Activated CD4-positive, CD25-positive, alpha-beta regulatory T cell treated with anti-CD3 and anti-CD28 coated beads, Interleukin-2, amount 50 U/mL, for 72 hours (primary cell): ENCODE measurements at regions not wholly inside any gene's neighbourhood (a gene's known extent, or its start where the extent isn't known, plus 50 kb on each side); places are given as distances from the start of the nearest gene placed in this dataset.

ENCODE experiments used
- DNase-seq: peaks from one replicate; pipeline ENCODE4 v3.0.0; 2021

GRCh38 chr20:6831461-6831860 lies 64.0 kb downstream of the BMP2 start:
- no peak for DNase-seq

DNA sequence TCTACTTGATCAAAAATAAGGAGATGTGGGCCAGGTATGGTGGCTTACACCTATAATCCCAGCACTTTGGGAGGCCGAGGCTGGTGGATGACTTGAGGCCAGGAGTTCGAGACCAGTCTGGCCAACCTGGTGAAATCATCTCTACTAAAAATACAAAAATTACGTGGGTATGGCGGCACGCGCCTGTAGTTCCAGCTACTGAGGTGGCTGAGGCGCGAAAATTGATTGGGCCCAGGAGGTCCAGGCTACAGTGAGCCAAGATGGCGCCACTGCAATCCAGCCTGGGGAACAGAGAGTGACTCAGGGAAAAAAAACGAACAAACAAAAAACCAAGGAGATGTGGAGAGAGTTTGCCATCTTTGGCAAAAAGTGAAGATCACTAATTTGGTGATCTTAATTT lies 65.3 kb downstream of the BMP2 start:
- no peak for DNase-seq

DNA sequence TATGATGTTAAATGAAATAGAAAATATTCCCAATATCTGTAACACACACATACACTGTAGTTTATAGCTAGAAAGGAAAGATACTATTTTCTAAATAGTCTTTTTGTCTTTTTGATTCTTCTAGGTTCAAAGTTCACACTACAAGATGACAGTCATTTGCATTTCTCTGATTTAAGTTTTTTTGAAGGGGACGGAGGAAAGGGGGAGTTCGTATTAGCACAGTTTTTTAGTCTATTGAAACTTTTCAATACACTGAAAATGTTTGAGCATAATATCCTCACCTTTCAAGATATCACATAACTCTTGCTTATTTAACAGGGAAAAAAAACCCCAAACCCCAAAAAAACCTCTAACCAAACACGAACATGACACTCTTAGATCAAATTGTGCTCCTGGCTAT lies 68.1 kb downstream of the BMP2 start:
- no peak for DNase-seq

DNA sequence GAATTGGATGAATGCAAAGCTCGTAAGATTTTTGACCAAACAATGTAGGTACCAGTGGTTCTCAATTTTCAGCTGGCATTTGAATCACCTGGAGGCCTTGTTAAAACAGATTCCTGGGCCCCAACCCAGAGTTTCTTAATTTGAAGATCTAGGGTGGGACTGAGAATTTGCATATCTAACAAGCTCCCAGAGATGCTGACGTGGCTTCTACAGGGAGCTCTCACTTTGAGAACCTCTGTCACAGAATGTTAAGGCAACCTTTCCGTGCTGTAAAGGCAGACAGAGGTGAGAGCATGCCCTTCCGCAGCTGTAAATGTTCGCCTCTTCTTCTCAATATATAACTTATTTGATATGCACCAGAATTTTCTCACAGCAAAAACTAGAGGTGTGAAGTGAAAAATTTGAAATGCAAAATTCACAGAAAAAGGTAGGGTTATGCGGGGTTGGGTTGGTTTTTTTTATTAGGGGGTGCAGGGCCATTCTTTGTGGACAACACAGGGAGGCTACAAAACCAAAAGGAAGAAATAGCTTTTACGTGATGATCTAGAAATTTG lies 69.4 kb downstream of the BMP2 start:
- no peak for DNase-seq

DNA sequence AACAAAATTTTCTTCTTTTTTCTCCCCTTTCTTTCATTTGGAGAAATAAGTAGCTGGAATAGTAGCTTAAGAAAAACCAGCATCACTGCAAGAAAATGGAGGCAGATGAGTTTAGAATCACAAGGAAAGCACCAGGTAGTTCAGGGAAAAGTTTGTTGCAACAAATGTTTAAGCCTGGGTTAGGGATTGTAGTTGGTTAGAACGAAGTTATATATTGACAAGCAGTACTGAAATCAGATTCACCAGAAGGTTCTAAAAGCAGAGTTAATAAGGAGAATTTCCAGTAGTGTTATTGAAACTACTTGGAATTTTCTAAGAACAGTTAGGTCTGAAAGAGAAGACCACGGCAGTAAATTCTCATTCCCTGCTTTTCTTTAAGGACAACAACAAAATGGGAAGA lies 70.2 kb downstream of the BMP2 start:
- DNase-seq, result no peak

DNA sequence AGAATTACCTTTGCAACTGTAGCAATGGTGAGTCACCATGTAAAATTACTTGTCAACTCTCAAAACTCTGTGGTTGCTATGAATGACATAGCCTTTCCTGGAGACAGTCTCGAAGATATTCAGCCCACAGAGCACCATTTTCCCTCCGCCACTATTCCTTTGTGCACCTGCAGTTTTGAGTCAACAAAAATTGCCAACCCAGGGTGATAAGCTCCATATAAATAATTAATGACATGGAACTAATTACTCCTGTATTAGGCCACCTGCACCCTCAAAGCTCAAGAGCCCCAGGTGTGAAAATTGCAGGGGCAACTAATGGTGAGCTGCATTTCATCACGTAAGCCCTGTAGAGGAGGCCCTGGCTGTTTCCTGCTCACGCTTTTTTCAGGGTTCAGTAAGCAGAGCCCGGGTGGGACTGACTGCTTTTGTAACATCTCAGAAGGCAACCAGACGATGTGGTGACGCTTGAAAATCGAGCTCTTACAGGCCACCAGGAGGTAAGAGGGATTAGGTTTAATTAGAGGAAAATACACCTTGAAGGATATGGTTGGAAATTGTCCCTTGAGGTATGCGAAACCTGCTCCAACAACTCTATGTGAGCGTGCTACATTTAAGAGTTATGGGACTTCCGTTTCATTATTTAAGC lies 70.8 kb downstream of the BMP2 start:
- no peak for DNase-seq

GRCh38 chr20:6841128-6841527 lies 73.6 kb downstream of the BMP2 start:
- DNase-seq, result no peak

GRCh38 chr20:6845141-6845540 lies 77.7 kb downstream of the BMP2 start:
- DNase-seq, result no peak

GRCh38 chr20:6848041-6848440 lies 80.6 kb downstream of the BMP2 start:
- DNase-seq, result no peak

GRCh38 chr20:6848992-6849391 lies 81.5 kb downstream of the BMP2 start:
- no peak for DNase-seq

DNA sequence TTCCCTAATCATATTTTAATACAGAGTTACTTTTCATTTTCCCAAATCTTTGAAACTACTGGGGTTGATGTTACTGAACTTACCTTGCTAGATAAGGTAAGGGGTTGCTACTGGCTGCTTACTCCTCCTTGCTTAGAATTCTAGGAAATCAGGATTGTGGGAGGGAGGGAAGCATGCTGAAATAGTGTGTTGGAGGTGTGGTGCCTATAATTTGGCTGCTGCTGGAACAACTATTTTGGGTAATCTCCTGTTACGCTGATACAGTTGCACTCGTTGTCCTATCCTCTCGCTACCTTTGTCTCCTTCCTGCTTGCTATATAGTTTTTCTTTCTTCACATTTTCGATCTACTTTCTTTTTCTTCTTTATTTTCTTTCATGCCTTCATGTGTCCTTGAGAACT lies 83.7 kb downstream of the BMP2 start:
- no peak for DNase-seq

DNA sequence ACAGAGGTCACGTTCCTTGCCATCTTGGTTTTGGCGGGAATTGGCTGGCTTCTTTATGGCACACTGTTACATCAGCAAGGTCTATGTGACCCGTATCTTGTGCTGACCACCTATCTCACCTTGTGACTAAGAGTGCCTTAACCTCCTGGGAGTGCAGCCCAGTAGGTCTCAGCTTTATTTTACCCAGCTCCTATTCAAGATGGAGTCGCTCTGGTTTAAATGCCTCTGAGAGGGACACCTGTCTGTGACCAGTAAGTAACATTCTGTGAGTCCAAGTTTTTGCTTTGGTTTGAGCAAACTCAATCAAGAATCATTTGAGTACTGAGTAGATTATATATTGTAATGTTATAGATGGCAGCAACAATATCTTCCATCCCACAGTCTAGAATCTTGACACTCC lies 85.0 kb downstream of the BMP2 start:
- no peak for DNase-seq

DNA sequence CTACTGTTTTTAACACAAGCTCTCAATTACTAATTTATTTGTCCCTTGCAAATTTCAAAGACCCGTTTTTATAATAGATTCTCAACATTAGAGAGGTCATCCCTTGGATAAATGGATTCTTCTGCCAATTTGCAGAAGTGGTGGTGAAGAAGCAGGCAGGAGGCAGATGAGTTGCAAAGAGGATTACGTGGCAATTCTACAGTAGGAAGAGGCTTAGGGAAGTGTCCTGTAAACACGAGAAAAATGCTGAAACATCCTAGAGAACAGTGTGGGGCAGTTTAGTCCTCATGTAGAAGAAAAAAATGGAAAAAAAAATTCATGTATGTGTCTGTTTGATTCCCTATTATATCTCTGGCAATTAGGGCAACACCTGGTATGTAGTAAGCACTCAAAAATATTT lies 87.6 kb downstream of the BMP2 start:
- no peak for DNase-seq

DNA sequence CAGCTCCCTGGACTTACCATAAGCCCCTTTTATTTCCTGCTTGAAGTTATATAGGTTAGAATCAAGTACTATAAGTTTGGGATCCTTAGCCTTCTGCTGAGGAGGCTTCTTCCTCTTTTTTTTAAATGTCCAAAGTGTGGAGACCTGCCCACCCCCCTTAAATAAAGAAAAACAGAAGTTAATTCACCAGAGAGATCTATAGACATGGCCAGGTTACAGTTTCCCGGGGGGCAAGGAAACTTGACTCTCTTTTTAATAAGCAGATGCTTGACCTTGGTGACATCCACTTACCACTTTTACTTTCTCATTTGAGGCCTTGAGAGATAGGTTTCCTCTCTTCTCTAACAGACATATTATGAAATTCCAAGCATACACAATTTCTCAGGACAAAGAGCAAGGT lies 88.3 kb downstream of the BMP2 start:
- no peak for DNase-seq

DNA sequence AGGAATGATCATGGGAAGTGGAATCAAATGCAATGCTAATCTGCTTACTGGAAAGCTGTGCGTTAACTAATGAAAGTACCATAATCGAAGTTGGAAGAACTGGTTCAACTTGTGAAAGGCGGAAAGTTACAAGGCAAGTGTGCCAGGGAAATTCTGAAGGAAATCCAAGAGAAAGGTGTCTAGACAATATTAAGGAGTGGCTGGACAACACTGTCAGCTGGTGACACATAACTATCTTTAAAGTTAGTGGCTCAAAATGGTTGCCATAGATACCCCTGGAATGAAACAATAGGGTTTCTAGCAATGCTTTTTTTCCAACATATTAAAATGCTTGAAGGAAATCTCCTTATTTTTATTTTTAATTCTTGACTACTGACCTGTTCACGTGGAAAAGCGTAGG lies 90.4 kb downstream of the BMP2 start:
- no peak for DNase-seq

DNA sequence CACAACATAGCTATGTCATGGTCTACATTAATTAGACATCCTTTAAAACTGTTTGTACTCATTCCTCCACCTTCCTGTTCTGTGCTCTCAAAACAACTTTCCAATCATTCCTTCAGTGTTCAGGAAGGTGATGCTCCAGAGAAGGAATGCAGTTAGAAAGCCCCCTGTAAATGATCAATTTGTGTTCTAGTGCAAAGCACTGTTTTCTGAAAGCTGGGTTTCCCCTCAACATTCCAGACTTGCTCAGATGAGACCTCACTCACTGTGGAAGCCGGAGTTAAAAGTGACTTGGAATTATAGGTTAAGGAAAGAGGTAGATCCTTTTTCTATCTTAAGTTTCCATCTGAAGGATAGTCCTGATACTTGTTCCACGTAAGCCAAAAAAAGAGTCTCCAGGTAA lies 95.9 kb downstream of the BMP2 start:
- DNase-seq, result no peak

DNA sequence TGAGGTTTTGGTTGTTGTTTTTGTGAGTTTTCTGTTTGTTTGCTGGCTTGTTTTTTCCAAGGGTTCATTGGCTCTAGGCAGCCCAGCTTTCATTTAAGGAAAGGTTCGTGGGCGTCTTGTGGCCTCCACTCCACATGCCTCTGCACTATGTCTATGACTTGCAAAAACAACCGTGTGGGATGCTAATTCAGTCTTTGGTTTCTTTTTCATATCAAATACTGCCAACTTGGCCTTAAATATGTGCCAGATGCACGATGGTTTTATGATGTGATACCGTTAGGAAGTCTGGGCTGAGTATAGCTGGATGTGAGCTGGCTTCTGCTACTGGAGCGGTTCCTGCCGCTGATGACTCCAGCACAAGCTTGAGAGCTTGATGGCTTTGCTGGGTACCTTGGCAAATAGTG lies 96.3 kb downstream of the BMP2 start:
- DNase-seq, result no peak

- no peak for DNase-seq
Observed at GRCh38 chr20:6864740-6865139, 97.3 kb downstream of the BMP2 start.

GRCh38 chr20:6866741-6867140 lies 99.3 kb downstream of the BMP2 start:
- DNase-seq, result no peak

- DNase-seq, result no peak
Observed at GRCh38 chr20:6868861-6869260, 101.4 kb downstream of the BMP2 start.

- DNase-seq, result no peak
Observed at GRCh38 chr20:6870559-6870958, 103.1 kb downstream of the BMP2 start.

GRCh38 chr20:6877633-6878032 lies 110.1 kb downstream of the BMP2 start:
- DNase-seq, result no peak

DNA sequence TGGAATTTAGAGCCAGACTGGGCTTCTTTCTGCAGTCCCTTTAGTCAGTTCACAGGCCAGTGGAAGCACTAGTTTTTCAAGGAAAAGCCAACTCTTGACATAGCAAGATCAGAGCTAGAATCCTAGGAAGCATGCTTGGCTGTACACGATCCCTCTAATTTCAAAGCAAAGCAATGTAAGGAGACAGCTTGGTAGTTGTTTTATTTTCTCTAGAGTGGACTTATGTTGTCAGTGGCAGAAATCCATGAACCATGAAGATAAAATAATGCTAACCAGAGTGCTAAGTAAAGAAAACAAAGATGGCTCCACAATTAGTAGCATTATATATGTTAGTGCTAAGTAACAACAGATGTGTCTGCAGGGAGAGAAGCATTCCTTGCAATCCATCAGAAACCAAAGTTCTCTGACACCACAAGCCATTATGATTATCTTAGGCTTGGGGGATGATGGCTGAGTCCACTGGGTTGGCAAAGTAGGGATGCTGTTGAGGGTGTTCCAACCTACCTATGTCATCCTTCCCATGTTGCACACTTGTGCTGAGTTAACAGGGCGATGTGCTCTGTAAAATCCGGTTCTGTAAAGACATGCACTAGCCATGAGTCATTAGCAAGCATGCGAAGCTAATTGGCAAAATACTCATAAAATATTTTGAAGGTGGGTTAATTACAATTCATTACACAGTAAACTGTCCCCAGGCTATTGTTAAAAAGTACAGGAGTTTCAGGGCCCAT lies 115.2 kb downstream of the BMP2 start:
- DNase-seq, result no peak

GRCh38 chr20:6884114-6884513 lies 116.6 kb downstream of the BMP2 start:
- DNase-seq, result no peak
